ENCODE measurements at regions not wholly inside any gene's neighbourhood (a gene's known extent, or its start where the extent isn't known, plus 50 kb on each side); places are given as distances from the start of the nearest gene placed in this dataset.

DNA sequence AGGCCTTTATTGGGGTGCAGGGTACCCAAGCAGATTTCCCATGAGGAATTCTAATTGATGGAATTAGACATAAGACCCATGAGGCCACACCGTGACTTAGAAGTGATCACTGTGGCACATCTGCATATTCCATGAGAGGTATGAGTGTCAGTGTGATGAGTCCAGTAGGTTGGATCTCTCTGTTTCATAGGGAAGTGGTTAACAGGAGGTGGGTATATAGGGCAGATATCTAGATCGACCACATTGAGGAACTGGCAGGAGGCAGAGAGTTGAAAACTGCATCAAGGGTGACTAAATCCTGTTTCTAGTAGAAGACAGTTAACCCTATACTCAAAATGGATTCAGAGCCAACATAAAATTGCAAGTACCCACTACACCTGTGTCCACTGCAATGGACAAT lies 68.6 kb upstream of the MIR17HG start:
- TF ChIP-seq, protein P1, sequence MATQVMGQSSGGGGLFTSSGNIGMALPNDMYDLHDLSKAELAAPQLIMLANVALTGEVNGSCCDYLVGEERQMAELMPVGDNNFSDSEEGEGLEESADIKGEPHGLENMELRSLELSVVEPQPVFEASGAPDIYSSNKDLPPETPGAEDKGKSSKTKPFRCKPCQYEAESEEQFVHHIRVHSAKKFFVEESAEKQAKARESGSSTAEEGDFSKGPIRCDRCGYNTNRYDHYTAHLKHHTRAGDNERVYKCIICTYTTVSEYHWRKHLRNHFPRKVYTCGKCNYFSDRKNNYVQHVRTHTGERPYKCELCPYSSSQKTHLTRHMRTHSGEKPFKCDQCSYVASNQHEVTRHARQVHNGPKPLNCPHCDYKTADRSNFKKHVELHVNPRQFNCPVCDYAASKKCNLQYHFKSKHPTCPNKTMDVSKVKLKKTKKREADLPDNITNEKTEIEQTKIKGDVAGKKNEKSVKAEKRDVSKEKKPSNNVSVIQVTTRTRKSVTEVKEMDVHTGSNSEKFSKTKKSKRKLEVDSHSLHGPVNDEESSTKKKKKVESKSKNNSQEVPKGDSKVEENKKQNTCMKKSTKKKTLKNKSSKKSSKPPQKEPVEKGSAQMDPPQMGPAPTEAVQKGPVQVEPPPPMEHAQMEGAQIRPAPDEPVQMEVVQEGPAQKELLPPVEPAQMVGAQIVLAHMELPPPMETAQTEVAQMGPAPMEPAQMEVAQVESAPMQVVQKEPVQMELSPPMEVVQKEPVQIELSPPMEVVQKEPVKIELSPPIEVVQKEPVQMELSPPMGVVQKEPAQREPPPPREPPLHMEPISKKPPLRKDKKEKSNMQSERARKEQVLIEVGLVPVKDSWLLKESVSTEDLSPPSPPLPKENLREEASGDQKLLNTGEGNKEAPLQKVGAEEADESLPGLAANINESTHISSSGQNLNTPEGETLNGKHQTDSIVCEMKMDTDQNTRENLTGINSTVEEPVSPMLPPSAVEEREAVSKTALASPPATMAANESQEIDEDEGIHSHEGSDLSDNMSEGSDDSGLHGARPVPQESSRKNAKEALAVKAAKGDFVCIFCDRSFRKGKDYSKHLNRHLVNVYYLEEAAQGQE (IDR thresholded peaks at IDR 0.05): no peak
- TF ChIP-seq, protein P2, sequence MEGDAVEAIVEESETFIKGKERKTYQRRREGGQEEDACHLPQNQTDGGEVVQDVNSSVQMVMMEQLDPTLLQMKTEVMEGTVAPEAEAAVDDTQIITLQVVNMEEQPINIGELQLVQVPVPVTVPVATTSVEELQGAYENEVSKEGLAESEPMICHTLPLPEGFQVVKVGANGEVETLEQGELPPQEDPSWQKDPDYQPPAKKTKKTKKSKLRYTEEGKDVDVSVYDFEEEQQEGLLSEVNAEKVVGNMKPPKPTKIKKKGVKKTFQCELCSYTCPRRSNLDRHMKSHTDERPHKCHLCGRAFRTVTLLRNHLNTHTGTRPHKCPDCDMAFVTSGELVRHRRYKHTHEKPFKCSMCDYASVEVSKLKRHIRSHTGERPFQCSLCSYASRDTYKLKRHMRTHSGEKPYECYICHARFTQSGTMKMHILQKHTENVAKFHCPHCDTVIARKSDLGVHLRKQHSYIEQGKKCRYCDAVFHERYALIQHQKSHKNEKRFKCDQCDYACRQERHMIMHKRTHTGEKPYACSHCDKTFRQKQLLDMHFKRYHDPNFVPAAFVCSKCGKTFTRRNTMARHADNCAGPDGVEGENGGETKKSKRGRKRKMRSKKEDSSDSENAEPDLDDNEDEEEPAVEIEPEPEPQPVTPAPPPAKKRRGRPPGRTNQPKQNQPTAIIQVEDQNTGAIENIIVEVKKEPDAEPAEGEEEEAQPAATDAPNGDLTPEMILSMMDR (IDR thresholded peaks at IDR 0.05; ENCODE audit: low read depth, low read length, missing input control): no peak
- TF ChIP-seq, protein P3, sequence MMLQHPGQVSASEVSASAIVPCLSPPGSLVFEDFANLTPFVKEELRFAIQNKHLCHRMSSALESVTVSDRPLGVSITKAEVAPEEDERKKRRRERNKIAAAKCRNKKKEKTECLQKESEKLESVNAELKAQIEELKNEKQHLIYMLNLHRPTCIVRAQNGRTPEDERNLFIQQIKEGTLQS (IDR thresholded peaks at IDR 0.05): no peak
- TF ChIP-seq RAD21 (IDR thresholded peaks at IDR 0.05) (no peak), GABPA (IDR thresholded peaks at IDR 0.05 in 1 of 2, conservative IDR thresholded peaks at IDR 0.05 in 1 of 2) (no peak), YY1 (IDR thresholded peaks at IDR 0.05) (no peak), FOXA1 (IDR thresholded peaks at IDR 0.05) (no peak), RXRA (IDR thresholded peaks at IDR 0.05) (no peak), JUND (IDR thresholded peaks at IDR 0.05) (no peak), EGR1 (IDR thresholded peaks at IDR 0.05; ENCODE audit: low read depth in 2 of 2) (no peak), HNF4A (conservative IDR thresholded peaks at IDR 0.05) (no peak)
- TF ChIP-seq, protein P4, sequence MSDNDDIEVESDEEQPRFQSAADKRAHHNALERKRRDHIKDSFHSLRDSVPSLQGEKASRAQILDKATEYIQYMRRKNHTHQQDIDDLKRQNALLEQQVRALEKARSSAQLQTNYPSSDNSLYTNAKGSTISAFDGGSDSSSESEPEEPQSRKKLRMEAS (IDR thresholded peaks at IDR 0.05): no peak

All from liver (tissue), 3 donors.